ENCODE measurements at regions not wholly inside any gene's neighbourhood (a gene's known extent, or its start where the extent isn't known, plus 50 kb on each side); places are given as distances from the start of the nearest gene placed in this dataset.

DNA sequence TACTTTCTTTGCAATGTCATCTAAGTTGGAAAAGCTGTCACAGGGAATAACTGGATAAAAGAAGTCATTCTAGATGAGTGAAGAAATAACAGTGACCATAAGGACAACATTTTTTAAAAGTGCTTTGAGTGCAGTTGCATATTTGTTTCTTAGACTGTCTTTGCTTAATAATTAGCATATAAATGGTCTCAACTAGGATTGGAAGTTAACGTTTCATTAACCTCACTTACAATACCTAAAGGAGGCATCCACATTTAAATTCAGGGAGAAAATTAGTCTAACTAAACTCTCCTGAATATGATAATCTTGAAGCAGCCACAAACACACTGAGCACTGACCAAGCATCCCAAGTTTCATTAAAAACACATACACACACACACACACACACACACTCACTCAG is 780.7 kb downstream of the PCDH18 start:
- TF ChIP-seq, protein P1, sequence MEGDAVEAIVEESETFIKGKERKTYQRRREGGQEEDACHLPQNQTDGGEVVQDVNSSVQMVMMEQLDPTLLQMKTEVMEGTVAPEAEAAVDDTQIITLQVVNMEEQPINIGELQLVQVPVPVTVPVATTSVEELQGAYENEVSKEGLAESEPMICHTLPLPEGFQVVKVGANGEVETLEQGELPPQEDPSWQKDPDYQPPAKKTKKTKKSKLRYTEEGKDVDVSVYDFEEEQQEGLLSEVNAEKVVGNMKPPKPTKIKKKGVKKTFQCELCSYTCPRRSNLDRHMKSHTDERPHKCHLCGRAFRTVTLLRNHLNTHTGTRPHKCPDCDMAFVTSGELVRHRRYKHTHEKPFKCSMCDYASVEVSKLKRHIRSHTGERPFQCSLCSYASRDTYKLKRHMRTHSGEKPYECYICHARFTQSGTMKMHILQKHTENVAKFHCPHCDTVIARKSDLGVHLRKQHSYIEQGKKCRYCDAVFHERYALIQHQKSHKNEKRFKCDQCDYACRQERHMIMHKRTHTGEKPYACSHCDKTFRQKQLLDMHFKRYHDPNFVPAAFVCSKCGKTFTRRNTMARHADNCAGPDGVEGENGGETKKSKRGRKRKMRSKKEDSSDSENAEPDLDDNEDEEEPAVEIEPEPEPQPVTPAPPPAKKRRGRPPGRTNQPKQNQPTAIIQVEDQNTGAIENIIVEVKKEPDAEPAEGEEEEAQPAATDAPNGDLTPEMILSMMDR (IDR thresholded peaks at IDR 0.05): no peak
- TF ChIP-seq POLR2A (IDR thresholded peaks at IDR 0.05): no peak
- TF ChIP-seq POLR2AphosphoS5 (IDR thresholded peaks at IDR 0.05): no peak
